GM18861 (cell line): ENCODE measurements at regions not wholly inside any gene's neighbourhood (a gene's known extent, or its start where the extent isn't known, plus 50 kb on each side); places are given as distances from the start of the nearest gene placed in this dataset.

ENCODE experiments used
- ATAC-seq: cut with Tn5 transposase; IDR thresholded peaks from one replicate; pipeline ENCODE4 v1.9.1; 2021; ENCODE audit not compliant: unreplicated experiment

DNA sequence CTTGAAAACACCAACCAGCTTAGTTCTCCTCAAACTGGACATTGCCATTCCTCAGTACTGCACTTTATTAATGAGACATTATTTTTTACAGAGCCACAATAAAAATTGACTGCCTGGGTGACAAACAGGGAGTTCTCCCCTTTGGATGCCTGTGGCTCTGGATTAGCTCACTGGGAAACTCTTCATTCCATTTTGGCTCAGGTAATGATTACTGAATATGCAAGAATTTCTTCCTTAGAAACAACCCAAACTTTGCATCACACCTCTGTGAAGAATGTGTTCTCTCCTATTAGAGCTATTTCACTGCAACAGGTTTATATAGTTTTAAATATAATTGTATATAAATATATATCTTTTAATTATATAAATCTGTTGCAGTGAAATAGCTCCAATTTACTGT is 2065.8 kb downstream of the ARAP2 start:
- no peak for ATAC-seq

DNA sequence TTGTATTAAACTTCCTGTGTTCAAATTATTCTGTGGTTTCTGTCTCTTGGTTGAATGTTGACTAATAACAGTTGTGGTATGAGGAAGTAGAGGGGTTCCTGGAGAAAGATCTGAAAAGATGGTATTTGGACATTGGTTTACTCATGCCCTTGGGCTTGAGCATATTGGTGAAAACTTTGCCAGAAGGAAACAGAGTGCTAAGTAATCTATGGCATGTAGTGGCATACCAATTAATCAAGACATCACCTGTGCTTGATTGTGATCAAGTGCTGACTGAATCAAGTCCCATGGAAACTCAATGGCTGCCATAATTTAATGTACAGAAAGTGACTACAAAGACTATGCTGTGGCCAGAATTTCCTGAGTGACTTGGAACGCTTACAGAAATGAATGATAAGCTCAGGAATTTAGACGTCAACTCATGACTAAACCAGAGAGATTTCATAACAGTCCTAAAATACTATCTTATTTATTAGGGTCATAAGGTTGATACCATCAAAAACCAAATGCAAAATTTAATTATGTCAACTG is 2062.9 kb downstream of the ARAP2 start:
- no peak for ATAC-seq

DNA sequence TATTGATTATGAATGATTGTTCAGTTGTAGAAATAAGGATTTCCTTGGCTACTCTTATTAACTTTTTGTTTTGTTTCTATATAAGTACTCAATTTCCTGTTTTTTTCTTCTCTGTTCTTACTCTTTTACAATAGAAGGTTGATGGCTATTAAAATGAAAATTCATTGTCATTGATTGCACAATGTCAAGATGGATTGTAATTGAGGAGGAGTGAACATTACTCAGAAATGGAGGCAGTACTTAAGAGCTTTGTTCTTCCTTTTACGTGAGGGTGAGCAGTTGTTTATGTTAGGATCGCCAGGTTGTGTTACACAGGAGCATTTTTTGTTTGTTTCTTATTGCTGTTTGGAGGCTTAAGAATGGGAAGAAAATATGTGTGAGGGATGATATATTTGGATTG is 2062.4 kb downstream of the ARAP2 start:
- ATAC-seq = no peak

DNA sequence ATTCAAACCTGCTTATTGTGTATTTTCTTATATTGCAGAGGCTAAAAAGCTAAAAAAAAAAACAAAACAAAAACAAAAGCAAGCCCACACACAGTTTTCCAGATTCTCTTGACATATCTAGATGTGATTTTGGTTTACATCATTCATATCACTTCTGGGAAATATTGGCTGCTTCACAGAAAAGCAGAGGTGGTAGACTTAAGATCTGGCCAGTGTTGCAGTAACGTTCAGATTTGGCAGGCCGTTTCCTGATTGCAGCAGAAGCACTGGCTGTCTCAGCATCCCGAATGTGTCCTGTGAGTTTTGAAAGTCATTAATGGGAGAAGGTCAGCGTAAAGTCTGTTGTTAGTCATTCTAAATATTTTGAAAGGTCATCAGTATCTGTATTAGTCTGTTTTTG is 2062.0 kb downstream of the ARAP2 start:
- no peak for ATAC-seq

DNA sequence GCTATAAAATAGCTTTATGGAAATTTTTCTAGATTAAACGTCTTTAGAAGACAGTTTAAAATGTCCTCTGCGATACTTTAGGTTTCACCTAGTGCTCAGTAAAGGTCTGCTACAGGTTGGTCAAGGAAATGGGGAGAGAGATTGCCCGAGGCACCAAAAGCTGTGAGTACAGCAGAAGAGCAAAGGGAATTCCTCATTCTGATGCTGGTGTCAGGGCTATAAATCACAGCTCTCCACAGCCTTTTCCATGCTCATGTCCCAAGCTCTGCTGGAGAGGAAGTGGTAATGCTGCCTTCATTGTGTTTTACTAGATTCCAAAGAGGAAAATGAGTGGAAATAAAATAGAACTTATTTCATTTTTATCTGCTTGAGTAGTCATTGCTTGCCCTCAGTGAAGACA is 2060.4 kb downstream of the ARAP2 start:
- no peak for ATAC-seq

DNA sequence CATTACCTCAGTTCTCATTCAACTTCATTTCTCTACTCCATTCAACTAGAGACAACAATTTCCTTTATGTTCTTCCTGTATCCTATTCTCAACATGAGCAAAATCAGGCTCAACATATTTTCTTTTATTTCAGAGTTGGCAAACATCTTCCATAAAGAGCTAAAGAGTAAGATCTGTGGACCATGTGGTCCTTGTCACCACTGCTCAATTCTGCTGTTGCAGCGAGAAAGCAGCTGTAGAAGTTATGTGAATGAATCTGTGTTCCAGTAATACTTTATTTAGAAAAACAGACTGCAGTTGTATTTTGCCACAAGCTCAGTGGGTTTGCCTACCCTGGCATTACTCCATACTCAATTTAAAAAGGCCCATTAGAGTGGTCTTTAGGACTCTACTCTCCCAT is 2057.3 kb downstream of the ARAP2 start:
- ATAC-seq = no peak

DNA sequence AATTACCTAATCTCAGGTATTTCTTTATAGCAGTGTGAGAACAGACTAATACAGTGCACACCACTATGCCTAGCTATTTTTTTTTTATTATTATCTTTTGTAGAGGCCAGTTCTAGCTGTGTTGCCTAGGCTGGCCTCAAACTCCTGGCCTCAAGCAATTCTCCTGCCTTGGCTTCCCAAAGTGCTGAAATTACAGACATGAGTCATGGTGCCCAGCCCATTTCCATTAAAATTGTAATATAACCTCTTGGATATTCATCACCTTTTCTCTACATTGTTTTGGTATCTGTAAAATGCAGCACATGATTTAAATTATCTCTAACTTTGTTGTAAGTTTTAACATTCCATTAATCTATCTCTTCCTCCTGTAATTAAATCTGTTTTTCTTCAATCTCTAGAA is 2052.9 kb downstream of the ARAP2 start:
- ATAC-seq = no peak

DNA sequence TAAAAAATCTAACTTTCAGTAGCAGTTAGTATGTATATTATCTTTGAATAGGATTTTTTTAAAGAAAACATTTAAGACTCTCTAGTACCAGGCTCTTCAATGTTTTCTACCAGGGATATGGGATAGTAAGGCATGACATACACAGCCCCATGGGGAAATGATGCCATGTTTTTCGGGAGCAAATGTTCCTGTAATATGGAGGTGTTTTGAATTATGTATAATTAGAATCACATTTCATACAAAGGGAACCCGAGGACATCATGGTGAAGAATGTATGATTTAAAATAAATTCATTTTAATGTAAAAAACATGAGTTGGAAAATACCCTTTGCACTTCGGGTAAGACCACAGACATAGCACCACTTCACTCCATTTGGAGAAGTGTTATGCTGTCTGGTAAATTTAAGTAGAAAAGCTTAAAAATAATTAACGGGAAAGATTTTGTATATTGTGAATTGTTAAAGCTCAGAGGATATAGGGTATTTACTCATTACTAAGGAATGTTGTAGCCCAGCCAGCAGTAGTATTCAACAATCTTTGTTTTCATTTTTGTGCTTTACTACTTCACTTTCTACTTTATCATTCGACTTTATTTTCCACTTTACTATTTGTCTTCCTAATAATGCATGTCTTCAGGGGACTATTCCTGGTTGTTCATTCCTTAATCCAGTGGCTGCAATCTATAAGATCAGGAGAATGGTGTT is 2050.7 kb downstream of the ARAP2 start:
- ATAC-seq = no peak

DNA sequence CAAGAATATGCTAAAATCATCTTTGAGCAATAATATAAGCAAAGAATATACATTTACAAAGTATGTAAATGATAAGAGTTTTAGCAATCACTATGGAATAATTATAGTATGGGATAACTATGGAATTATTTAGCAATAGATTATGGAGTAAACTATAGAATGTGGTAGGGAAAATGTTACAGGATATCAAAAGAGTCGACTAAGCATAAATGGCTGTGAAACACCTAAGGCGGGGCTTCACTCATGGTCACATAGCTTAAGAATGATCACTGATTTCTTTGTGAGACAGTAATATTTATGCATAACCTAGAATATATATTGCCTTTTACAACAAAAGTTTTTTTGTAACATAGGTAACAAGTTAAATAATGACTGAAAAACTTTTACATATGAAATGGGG is 2049.7 kb downstream of the ARAP2 start:
- no peak for ATAC-seq

DNA sequence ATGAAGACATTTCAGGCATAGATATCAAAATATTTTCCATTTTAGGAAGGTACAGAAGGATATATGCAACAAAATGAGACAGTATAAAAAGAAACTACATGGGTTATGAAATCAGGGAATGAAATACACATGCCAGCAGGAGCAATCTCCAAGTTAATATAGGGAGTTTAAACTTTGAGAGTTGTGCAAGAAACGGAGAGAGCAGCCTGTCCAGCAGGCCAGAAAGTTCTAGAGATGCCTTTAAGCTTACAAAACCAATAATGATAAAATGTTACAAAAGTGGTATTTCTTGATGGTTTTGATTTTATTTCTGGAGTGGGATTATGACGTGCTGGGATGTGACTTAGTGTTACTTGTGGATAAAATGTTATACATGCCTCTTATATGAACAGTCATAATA is 2047.9 kb downstream of the ARAP2 start:
- no peak for ATAC-seq

DNA sequence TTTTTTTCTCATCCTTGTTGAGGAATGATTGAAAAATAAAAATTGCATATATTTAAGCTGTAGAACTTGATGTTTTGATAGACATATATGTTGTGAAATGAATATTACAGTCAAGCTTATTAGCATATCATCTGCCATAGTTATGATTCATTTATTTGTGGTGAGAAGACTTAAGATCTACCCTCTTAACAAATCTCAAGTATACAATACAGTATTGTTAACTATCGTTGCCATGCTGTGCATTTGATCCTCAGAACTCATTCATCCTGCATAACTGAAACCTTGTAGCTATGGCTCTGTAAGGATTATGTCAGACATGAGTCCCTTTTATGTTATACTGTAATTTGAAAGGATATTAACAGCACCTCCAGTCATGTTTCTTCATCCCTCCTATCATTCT is 2045.3 kb downstream of the ARAP2 start:
- ATAC-seq = no peak

DNA sequence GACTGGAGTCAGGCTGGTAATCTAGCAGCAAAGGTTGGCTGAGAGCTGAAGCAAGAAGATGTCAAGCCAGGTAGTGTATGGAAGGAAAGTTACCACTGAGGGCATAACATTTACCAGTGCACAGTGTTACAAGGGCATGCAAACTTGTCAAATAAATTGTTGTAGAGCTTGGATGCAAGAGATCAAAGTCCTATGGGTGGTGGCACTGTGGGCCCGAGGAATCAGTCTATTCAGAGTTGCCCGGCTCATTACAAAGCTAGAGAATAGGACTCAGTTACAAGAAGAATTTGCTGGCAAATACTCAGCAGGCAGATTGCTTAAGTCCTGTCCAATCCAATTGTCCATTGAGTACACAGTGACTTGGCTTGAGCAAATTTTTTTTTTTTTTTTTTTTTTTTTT is 2043.8 kb downstream of the ARAP2 start:
- no peak for ATAC-seq

DNA sequence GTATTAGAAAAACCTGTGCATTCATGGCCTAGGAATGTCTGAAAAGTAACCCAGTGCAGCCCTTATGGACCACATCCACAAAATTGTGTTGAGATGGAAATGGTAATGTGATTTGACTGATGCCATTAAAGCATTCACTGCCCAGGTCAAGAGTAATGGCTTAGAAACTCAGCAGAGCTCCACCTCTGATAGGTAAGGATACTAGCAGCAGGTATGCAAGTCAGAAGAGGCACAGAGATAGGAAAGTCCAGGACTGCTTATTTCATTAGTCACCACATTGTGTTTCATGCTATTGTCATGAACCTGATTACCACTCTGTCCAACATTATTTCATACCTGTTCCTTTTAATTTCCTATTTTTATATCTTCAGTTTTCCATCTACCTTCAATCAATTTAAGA is 2042.2 kb downstream of the ARAP2 start:
- no peak for ATAC-seq

DNA sequence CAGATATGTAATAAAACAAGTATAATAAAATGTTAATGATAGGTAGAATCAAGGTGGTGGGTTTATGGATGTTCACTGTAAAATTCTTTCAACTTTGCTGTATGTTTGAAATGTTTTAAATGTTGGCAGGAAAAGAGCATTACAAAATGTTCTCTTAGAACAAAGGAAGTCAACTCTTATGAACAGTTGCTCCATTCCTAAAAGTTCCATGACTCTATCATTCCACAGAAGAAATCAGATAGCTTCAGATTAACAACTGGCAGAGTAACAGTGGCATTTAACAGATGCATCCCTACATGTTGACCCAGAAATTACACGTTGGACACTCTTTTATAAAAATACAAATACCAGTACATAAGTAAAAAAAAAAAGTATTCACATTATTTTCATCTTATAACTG is 2023.7 kb downstream of the ARAP2 start:
- no peak for ATAC-seq

DNA sequence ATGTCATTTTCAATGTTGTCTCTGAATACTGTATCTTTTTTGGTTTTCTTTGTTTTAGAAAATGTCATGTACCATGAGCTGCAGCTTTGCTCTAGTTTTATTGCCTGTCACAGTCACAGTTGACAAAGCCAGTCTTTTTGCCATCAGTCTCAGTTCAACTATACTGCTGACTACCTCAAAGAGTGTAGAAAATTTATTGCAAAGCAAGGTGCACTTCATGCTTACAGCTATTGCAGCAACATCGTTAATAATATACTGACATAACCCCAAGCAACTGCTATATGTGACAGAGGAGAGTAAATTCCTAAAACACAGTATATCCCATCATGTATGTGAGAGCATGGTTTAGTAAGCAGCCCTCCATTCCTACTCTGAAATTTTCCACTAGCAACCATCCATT is 2022.3 kb downstream of the ARAP2 start:
- no peak for ATAC-seq

DNA sequence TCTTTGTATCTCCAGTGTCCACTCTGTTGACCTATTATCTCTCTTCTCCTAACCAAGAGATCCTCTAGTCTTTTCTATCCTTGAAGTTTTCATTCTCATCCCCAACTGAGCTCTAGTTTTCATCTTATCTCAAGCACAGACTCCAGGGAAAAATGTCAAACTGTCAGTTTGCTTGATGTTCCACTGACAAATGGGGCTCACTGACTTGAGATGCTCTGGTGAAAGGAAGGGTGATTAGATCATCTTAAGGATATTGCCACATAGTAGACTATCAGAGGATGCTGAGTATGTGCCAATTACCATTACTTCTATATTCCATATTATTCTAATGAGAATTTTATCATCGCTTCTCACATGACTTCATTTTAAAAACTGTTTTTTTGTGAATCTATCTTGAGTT is 2008.2 kb downstream of the ARAP2 start:
- no peak for ATAC-seq

DNA sequence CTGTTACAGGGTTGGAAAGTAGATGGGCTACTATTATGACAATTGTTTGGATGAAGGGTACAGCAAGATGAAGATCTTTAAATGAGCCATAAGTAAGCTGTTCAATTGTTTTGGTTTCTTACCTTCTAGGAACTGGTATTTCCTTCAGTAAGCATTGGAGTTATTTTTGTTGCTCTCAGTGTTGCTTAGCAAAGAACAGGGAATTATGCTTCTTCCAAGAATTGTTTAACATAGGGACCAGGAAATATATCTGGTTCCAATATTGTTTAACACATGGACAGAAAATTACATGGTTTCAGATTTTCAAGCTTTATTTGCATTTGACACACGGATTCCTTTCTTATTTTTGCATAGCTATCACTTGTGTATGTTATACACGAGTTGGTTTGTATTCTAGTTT is 1999.0 kb downstream of the ARAP2 start:
- no peak for ATAC-seq

DNA sequence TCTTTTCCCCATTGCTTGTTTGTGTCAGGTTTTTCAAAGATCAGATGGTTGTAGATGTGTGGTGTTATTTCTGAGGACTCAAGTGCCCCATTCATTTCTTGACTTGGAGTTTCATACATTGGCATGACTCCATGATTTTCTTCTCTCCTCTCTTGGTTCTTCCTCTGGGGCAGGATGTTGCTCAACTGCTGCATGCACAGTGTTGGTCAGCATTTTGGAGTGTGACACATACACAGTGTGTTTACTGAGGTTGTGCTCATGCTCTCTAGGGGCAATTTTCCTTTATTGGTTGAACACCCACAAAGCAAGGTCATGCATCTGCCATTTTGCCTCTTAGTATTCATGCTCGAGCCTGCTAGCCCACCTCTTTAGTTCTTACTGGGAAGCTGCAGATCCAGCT is 1993.8 kb downstream of the ARAP2 start:
- ATAC-seq = no peak

DNA sequence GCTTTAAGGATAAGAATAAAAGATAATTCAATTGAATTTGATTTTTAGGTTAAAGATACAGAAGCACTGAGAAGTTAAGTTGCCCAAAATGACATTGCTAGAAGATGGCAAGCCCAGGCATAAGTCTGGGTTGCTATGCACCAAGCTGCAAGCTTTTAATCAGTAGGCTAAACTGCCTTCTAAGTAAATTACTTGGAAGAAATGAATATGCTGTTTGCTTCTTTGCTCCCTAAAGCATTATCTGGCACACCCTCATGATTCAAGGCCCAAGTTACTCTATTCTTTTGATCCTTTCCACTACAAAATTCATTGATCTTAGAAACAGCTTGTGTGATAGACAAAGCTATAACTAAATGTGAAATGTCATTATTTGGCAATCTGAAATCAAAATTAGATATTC is 1991.1 kb downstream of the ARAP2 start:
- ATAC-seq = no peak

DNA sequence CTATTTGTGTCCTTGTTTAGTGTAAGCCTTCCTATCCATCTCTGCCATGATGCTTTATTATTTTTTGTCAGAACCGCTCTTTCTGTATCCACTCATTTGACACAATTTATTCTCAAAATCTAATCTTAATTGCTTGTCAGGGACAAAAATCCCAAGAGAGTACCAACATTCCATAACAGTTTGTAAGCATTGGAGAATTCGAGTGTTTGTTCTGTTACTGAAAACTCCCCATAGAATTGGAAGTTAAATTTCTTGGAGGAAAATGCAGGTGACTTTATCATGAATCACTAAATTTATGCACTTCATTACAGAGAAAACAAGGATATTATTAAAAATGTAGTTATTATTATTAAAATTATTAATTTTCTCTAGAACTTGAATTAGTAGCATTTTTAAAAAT is 1986.1 kb downstream of the ARAP2 start:
- ATAC-seq = no peak

DNA sequence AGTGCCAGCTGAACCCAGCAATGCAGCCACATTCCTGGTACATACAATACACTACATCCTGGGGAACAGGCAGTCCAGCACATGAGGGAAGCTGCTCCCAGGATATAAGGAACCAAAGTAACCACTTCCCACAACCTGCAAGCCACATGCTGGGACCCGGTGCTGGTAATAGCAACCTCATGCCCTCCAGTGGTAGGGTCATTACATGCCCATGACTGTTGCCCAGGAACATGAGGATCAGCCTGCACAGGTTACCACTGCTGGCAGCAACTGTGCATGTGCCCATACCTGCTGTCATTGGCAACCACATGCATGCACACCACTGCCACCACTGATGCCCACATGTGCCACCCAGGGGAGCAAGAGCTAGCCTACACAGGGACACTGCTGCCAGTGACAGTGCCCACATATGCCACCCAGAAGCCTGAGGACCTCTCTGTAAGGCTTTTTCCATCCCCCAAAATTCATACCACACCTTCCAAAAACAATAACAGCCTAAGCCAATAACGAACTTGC is 1982.5 kb downstream of the ARAP2 start:
- no peak for ATAC-seq

DNA sequence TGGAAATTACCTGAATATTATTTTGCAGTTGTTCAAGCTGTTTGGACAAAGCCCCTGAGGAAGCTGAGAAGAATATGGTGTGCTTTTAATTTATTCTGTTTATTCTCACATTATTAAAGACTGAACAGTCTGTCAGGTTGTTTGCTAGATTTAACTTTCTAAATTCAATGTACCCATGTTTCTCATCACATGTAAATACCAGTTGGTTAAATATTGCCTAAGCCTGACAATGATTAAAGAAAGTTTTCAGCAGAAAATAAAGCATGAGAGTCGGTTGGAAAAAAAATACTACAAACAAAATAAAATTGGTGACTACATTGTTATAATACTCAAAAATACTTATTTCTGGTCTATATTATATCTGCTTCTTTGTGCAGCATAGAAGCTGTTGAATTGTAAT is 1974.7 kb downstream of the ARAP2 start:
- ATAC-seq = no peak
